NCI-H2171 (cell line): ENCODE measurements at regions not wholly inside any gene's neighbourhood (a gene's known extent, or its start where the extent isn't known, plus 50 kb on each side); places are given as distances from the start of the nearest gene placed in this dataset.
"Not testable (repeated sequence)": the region's sequence is repeated elsewhere in the genome, so short reads cannot be mapped to it uniquely, and the experiment has no call there.

Source experiments
- DNase-seq: peaks from one replicate; lab custom pipeline; 2025; lab: John Stamatoyannopoulos, UW

- DNase-seq = no peak
Measured at GRCh38 chr6:37078814-37079213, 73.4 kb downstream of the FGD2 start.

GRCh38 chr6:37081042-37081607 lies 75.7 kb downstream of the FGD2 start:
- DNase-seq = no peak

GRCh38 chr6:37082390-37083130 lies 77.1 kb downstream of the FGD2 start:
- DNase-seq = no peak

GRCh38 chr6:37083243-37084138 lies 78.0 kb downstream of the FGD2 start:
- DNase-seq = peak; percentile 76

GRCh38 chr6:37084665-37085064 lies 79.2 kb downstream of the FGD2 start:
- not testable (repeated sequence) for DNase-seq

- no peak for DNase-seq
Measured at GRCh38 chr6:37085198-37085597, 79.7 kb downstream of the FGD2 start.

GRCh38 chr6:37088897-37089296 lies 81.1 kb upstream of the PIM1 start:
- no peak for DNase-seq

GRCh38 chr6:37089783-37090182 lies 80.2 kb upstream of the PIM1 start:
- no peak for DNase-seq

- not testable (repeated sequence) for DNase-seq
Measured at GRCh38 chr6:37091104-37091503, 78.8 kb upstream of the PIM1 start.

GRCh38 chr6:37091586-37091985 lies 78.4 kb upstream of the PIM1 start:
- DNase-seq = not testable (repeated sequence)

- no peak for DNase-seq
Measured at GRCh38 chr6:37092923-37093727, 76.8 kb upstream of the PIM1 start.

- DNase-seq = no peak
Measured at GRCh38 chr6:37093728-37094069, 76.3 kb upstream of the PIM1 start.

- no peak for DNase-seq
Measured at GRCh38 chr6:37095997-37096396, 74.0 kb upstream of the PIM1 start.

- DNase-seq = no peak
Measured at GRCh38 chr6:37097335-37097734, 72.6 kb upstream of the PIM1 start.

GRCh38 chr6:37099442-37099841 lies 70.5 kb upstream of the PIM1 start:
- DNase-seq = no peak

- no peak for DNase-seq
Measured at GRCh38 chr6:37100745-37101144, 69.2 kb upstream of the PIM1 start.

GRCh38 chr6:37101991-37102298 lies 68.0 kb upstream of the PIM1 start:
- no peak for DNase-seq

- peak; percentile 98 for DNase-seq
Measured at GRCh38 chr6:37102299-37103168, 67.4 kb upstream of the PIM1 start.

GRCh38 chr6:37103169-37104039 lies 66.5 kb upstream of the PIM1 start:
- peak; percentile 62 for DNase-seq

GRCh38 chr6:37104824-37105147 lies 65.2 kb upstream of the PIM1 start:
- DNase-seq = no peak
